ENCODE measurements at regions not wholly inside any gene's neighbourhood (a gene's known extent, or its start where the extent isn't known, plus 50 kb on each side); places are given as distances from the start of the nearest gene placed in this dataset.
"Not testable (repeated sequence)": the region's sequence is repeated elsewhere in the genome, so short reads cannot be mapped to it uniquely, and the experiment has no call there.

DNA sequence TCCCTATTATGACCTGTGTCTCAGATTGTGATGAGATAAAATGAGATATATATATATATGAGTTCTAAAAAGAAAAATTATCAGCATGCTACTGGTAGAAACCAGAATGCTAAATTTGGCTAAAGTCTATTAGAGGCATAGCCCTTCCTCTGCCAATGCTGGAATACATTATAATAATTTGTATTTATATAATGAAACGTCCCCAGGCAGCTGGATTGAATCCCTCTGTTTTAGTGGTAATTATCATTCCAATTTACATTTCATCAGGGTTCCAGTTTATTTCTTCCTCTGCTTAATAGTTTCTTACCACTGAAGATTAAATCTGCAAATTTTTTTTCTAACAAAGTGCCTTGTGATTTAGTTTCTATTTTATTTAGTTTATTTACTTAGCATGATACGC is 71.8 kb upstream of the ABI1 start:
- POLR2A ChIA-PET = no interaction called here
- no peak overlapping the region for H3K4me3 Mint-ChIP-seq (ENCODE audit: unreplicated experiment)
- no peak overlapping the region for H3K27ac Mint-ChIP-seq (ENCODE audit: unreplicated experiment)
- Histone ChIP-seq H3K4me3 (ENCODE audit: low read depth, low read length) (no peak overlapping the region), H3K27me3 (replicated peaks; ENCODE audit: control insufficient read depth, insufficient read depth, low read length) (no peaks in the 10 kb centered on the region), H3K9me3 (no peaks in the 10 kb centered on the region), H3K4me1 (no peaks in the 10 kb centered on the region; the same call in 1 of the 2 replicates), H3K36me3 (ENCODE audit: control insufficient read depth, insufficient read depth, low read length) (no peaks in the 10 kb centered on the region)
- no peaks in the 10 kb centered on the region for H3K36me3 Mint-ChIP-seq (ENCODE audit: insufficient read depth, unreplicated experiment)
- H3K27me3 Mint-ChIP-seq (ENCODE audit: insufficient read depth, unreplicated experiment) = peaks cover 9% of the 10 kb centered on the region
- no peak for TF ChIP-seq CTCF (IDR thresholded peaks at IDR 0.05; ENCODE audit: insufficient read depth in 1 of 2, low read depth in 1 of 2, low read length in 1 of 2, severe bottlenecking in 1 of 2, unreplicated experiment in 1 of 2)
- intact Hi-C loops (cut with micrococcal nuclease; ENCODE audit: unreplicated experiment) = no loop called here
- H3K9me3 Mint-ChIP-seq (ENCODE audit: unreplicated experiment) = no peaks in the 10 kb centered on the region
- no peak for DNase-seq
- CTCF ChIA-PET = no interaction called here
- no peaks in the 10 kb centered on the region for H3K4me1 Mint-ChIP-seq (ENCODE audit: low read depth, unreplicated experiment)
- no TSS peak for BruUV-seq (replicated peaks)

GRCh38 chr10:26931223-26931622 is 70.5 kb upstream of the ABI1 start:
- no TSS peak for BruUV-seq (replicated peaks)
- peak; percentile 70 to 75 for DNase-seq
- Histone ChIP-seq H3K4me3 (ENCODE audit: low read depth, low read length) (peak overlapping the region; percentile 26), H3K27me3 (replicated peaks; ENCODE audit: control insufficient read depth, insufficient read depth, low read length) (no peaks in the 10 kb centered on the region), H3K36me3 (ENCODE audit: control insufficient read depth, insufficient read depth, low read length) (no peaks in the 10 kb centered on the region), H3K9me3 (0 out of 2 replicates have a peak, but pooled peaks cover 4% of the 10 kb centered on the region), H3K4me1 (no peaks in the 10 kb centered on the region; the same call in 1 of the 2 replicates)
- no peaks in the 10 kb centered on the region for H3K9me3 Mint-ChIP-seq (ENCODE audit: unreplicated experiment)
- no peaks in the 10 kb centered on the region for H3K4me1 Mint-ChIP-seq (ENCODE audit: low read depth, unreplicated experiment)
- peaks cover 15% of the 10 kb centered on the region for H3K27me3 Mint-ChIP-seq (ENCODE audit: insufficient read depth, unreplicated experiment)
- intact Hi-C loops (cut with micrococcal nuclease; ENCODE audit: unreplicated experiment) = no loop called here
- peak overlapping the region; percentile 70 for H3K4me3 Mint-ChIP-seq (ENCODE audit: unreplicated experiment)
- H3K36me3 Mint-ChIP-seq (ENCODE audit: insufficient read depth, unreplicated experiment) = no peaks in the 10 kb centered on the region
- TF ChIP-seq CTCF (IDR thresholded peaks at IDR 0.05; ENCODE audit: insufficient read depth in 1 of 2, low read depth in 1 of 2, low read length in 1 of 2, severe bottlenecking in 1 of 2, unreplicated experiment in 1 of 2) = no peak
- POLR2A ChIA-PET = no interaction called here
- CTCF ChIA-PET = no interaction called here
- no peak overlapping the region for H3K27ac Mint-ChIP-seq (ENCODE audit: unreplicated experiment)

GRCh38 chr10:26922824-26923223 is 62.1 kb upstream of the ABI1 start:
- intact Hi-C loops (cut with micrococcal nuclease; ENCODE audit: unreplicated experiment); CTCF ChIA-PET: not testable (repeated sequence)

DNA sequence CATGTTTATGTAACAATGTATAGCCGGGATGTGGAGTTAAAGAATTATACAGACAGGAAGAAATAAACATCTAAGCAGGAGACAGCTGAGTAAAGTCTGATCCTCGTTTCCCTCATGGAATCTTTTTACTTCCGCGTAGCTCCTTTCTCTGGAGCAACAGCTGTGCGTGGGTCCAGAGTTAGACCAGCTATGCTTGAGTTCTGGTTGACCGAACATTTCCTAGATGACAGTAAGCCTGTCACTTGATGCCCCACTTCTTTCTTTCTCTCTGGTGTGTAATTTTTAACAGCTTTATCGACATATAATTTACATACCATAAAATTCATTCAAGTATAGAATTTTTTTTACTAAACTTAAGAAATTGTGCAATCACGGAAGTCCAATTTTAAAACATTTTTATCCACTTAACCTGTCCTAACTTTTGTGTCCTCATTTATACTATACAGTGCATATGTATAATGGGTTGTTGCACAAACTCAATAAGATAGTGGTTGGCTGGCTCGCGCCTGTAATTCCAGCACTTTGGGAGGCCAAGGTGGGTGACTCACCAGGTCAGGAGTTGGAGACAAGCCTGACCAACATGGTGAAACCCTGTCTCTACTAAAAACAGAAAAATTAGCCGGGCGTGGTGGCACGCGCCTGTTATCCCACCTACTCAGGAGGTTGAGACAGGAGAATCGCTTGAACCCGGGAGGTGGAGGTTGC is 58.5 kb upstream of the ABI1 start:
- intact Hi-C loops (cut with micrococcal nuclease; ENCODE audit: unreplicated experiment); H3K4me1 Mint-ChIP-seq (ENCODE audit: low read depth, unreplicated experiment); H3K27me3 Mint-ChIP-seq (ENCODE audit: insufficient read depth, unreplicated experiment); H3K4me3 Mint-ChIP-seq (ENCODE audit: unreplicated experiment); CTCF ChIA-PET; BruUV-seq (replicated peaks); H3K9me3 Mint-ChIP-seq (ENCODE audit: unreplicated experiment); H3K27me3 ChIP-seq (replicated peaks; ENCODE audit: control insufficient read depth, insufficient read depth, low read length); H3K4me3 ChIP-seq (ENCODE audit: low read depth, low read length); DNase-seq; H3K36me3 ChIP-seq (ENCODE audit: control insufficient read depth, insufficient read depth, low read length); H3K9me3 ChIP-seq; H3K36me3 Mint-ChIP-seq (ENCODE audit: insufficient read depth, unreplicated experiment); H3K27ac Mint-ChIP-seq (ENCODE audit: unreplicated experiment); POLR2A ChIA-PET; H3K4me1 ChIP-seq: not testable (repeated sequence)

More at GRCh38 chr10:26922824-26923223, 62.1 kb upstream of the ABI1 start:
- H3K27ac Mint-ChIP-seq (ENCODE audit: unreplicated experiment); H3K36me3 ChIP-seq (ENCODE audit: control insufficient read depth, insufficient read depth, low read length); H3K4me1 ChIP-seq; H3K4me3 ChIP-seq (ENCODE audit: low read depth, low read length); H3K27me3 ChIP-seq (replicated peaks; ENCODE audit: control insufficient read depth, insufficient read depth, low read length); H3K9me3 ChIP-seq; BruUV-seq (replicated peaks); H3K4me1 Mint-ChIP-seq (ENCODE audit: low read depth, unreplicated experiment); DNase-seq; POLR2A ChIA-PET; H3K27me3 Mint-ChIP-seq (ENCODE audit: insufficient read depth, unreplicated experiment); H3K9me3 Mint-ChIP-seq (ENCODE audit: unreplicated experiment); H3K4me3 Mint-ChIP-seq (ENCODE audit: unreplicated experiment); H3K36me3 Mint-ChIP-seq (ENCODE audit: insufficient read depth, unreplicated experiment): not testable (repeated sequence)

Measured in Caco-2 (cell line).